ENCODE measurements at regions not wholly inside any gene's neighbourhood (a gene's known extent, or its start where the extent isn't known, plus 50 kb on each side); places are given as distances from the start of the nearest gene placed in this dataset.
A peak's percentile ranks its signal among the peaks of the same experiment; 100 is the strongest.

- TF ChIP-seq LCORL (IDR thresholded peaks at IDR 0.05) (0 out of 2 replicates have a peak, but pooled peaks have one; percentile 9), LCORL (CRISPR knock-in tag; IDR thresholded peaks at IDR 0.05) (peak; percentile 51), CCDC6 (CRISPR knock-in tag; IDR thresholded peaks at IDR 0.05) (peak; percentile 50; the same call in 1 of the 2 replicates), MIER2 (CRISPR knock-in tag; IDR thresholded peaks at IDR 0.05) (peak; percentile 12; the same call in 1 of the 2 replicates), HES4 (CRISPR knock-in tag; IDR thresholded peaks at IDR 0.05; ENCODE audit: borderline replicate concordance) (no peak), SOX5 (CRISPR knock-in tag; IDR thresholded peaks at IDR 0.05; ENCODE audit: borderline replicate concordance) (peak; percentile 90; the same call in 1 of the 2 replicates), CHD2 (IDR thresholded peaks at IDR 0.05; ENCODE audit: low read depth, low read length) (no peak), MXD4 (CRISPR knock-in tag; IDR thresholded peaks at IDR 0.05) (no peak), YEATS4 (CRISPR knock-in tag; IDR thresholded peaks at IDR 0.05; ENCODE audit: borderline replicate concordance) (no peak), ZNF569 (CRISPR knock-in tag; IDR thresholded peaks at IDR 0.05; ENCODE audit: borderline replicate concordance) (no peak), ZNF256 (CRISPR knock-in tag; conservative IDR thresholded peaks at IDR 0.05) (no peak), ZNF407 (CRISPR knock-in tag; IDR thresholded peaks at IDR 0.05; ENCODE audit: not compliant biosample characterization) (no peak)
- TF ChIP-seq, protein P1, sequence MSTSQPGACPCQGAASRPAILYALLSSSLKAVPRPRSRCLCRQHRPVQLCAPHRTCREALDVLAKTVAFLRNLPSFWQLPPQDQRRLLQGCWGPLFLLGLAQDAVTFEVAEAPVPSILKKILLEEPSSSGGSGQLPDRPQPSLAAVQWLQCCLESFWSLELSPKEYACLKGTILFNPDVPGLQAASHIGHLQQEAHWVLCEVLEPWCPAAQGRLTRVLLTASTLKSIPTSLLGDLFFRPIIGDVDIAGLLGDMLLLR (CRISPR knock-in tag; IDR thresholded peaks at IDR 0.05): no peak
- TF ChIP-seq, protein P2, sequence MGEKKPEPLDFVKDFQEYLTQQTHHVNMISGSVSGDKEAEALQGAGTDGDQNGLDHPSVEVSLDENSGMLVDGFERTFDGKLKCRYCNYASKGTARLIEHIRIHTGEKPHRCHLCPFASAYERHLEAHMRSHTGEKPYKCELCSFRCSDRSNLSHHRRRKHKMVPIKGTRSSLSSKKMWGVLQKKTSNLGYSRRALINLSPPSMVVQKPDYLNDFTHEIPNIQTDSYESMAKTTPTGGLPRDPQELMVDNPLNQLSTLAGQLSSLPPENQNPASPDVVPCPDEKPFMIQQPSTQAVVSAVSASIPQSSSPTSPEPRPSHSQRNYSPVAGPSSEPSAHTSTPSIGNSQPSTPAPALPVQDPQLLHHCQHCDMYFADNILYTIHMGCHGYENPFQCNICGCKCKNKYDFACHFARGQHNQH (CRISPR knock-in tag; IDR thresholded peaks at IDR 0.05): peak; percentile 38; the same call in 1 of the 2 replicates
- TF ChIP-seq, protein P3, sequence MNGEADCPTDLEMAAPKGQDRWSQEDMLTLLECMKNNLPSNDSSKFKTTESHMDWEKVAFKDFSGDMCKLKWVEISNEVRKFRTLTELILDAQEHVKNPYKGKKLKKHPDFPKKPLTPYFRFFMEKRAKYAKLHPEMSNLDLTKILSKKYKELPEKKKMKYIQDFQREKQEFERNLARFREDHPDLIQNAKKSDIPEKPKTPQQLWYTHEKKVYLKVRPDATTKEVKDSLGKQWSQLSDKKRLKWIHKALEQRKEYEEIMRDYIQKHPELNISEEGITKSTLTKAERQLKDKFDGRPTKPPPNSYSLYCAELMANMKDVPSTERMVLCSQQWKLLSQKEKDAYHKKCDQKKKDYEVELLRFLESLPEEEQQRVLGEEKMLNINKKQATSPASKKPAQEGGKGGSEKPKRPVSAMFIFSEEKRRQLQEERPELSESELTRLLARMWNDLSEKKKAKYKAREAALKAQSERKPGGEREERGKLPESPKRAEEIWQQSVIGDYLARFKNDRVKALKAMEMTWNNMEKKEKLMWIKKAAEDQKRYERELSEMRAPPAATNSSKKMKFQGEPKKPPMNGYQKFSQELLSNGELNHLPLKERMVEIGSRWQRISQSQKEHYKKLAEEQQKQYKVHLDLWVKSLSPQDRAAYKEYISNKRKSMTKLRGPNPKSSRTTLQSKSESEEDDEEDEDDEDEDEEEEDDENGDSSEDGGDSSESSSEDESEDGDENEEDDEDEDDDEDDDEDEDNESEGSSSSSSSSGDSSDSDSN (CRISPR knock-in tag; IDR thresholded peaks at IDR 0.05): no peak
Observed at GRCh38 chr2:226657340-226658053, 142.1 kb downstream of the IRS1 start (continued).
